SH-SY5Y (cell line): ENCODE measurements at regions not wholly inside any gene's neighbourhood (a gene's known extent, or its start where the extent isn't known, plus 50 kb on each side); places are given as distances from the start of the nearest gene placed in this dataset.

Source experiments
- GATA2 ChIP-seq: IDR thresholded peaks from 2 replicates; pipeline ENCODE4 v1.6.1; 2011; ENCODE audit warnings: mild to moderate bottlenecking, low read depth, low read length
- GATA3 ChIP-seq: IDR thresholded peaks from 2 replicates; pipeline ENCODE4 v1.6.1; 2011; ENCODE audit warnings: low read depth, mild to moderate bottlenecking, low read length, moderate library complexity

GRCh38 chr12:118737985-118738540, 243.3 kb upstream of the SRRM4 start:
- TF ChIP-seq GATA2 (no peak), GATA3 (no peak)
